GM21447 (cell line): ENCODE measurements at regions not wholly inside any gene's neighbourhood (a gene's known extent, or its start where the extent isn't known, plus 50 kb on each side); places are given as distances from the start of the nearest gene placed in this dataset.
"Not testable (repeated sequence)": the region's sequence is repeated elsewhere in the genome, so short reads cannot be mapped to it uniquely, and the experiment has no call there.

Experiments
- ATAC-seq: cut with Tn5 transposase; IDR thresholded peaks from one replicate; pipeline ENCODE4 v1.9.1; 2021; ENCODE audit not compliant: unreplicated experiment

DNA sequence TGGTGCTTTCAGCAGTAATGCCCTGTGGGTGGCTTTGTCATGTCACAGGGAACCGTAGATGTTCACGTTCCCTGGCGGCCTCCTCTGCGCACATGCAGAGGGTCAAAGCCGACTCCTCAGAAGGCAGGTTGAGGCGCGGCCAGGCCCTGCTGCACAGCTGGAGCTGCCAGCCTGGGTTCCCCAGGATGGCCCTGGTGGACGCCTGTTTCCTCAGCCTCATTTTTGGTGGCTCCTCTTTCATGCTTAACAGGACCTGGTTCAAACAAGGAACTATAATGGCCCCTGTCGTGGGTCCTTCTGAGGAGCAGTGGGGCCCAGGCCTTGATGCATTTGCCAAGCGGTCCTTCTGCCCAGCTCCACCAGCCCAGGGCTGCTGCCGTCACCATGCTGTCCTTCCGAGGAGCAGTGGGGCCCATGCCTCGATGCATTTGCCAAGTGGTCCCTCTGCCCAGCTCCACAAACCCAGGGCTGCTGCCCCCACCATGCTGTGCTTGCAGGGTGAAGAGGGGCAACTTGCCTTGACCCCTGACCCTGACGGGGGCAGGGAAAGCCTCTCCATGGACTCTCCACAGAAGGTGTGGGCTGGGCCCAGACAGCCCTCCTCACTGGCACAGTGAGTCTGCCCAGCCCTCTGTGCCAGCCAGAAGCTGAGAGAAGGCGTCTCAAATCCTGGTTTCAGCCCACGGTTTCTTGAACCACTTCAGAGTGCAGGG, 338.2 kb downstream of the TCERG1L start:
- no peak for ATAC-seq

DNA sequence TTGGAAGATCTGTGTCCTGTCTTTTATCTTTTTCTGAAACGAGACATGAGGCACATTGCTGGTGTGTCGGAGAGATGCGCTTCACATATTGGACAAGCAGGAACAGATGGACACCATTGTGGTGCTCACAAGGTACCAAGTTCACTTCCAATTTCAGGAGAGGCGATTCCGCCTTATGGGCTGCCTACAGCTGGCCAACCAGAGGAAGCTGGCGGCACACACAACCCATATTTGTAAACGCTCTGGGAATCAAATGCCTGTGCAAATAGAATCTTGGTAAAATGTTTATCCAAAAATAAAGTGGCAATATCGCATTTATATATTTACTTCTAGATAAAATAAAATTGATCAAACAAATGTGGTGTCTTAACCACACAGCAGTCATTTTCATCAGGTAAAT, 337.4 kb downstream of the TCERG1L start:
- no peak for ATAC-seq

DNA sequence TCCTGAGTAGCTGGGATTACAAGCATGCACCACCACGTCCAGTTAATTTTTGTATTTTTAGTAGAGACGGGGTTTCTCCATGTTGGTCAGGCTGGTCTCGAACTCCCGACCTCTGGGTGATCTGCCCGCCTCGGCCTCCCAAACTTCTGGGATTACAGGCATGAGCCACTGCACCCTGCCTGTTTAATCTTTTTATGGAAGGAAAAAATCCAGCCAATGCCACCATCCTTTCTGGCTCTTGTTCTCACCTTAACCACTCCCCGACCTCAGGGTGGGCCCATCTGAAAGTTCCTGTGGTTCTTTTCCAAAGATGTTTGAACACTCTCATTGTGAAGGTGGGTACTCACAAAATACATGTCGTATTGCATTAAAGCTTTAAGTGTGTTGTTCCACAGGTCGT, 336.2 kb downstream of the TCERG1L start:
- ATAC-seq, result not testable (repeated sequence)

DNA sequence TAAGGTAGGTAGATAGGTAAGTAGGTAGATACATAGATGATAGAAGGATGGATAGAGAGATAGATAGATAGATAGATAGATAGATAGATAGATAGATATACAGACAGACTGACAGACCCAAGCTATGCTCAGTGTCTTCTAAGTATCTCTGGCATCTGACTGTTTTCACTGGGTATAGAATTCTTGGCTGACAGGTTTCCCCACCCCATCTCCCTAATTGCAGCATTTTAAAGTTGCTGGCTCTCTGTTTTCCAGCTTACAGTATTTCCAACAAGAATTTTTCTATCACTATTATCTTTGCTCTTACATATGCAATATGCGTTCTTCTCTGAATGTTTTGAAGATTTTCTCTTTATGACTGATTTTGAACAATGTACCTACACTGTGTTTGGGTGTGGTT, 328.7 kb downstream of the TCERG1L start:
- no peak for ATAC-seq

DNA sequence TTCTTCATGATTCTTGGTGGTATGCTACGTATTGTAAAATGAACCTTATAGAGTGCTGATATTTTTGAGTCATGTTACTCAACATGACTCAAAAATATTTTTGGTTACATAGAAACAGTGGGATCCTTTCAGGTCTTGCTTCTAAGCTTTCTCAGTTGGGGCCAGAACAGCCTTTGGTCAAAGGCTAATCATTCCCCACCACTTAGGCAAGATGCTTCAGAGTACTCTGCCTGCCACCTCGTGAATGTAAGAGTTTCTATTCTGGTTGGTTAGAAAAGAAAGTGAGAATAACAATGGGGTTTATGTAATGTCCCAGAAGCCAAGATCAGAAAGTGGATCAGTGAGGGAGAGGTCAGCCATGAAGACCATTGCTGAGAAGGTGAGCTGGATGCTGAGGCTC, 327.8 kb downstream of the TCERG1L start:
- ATAC-seq, result no peak

DNA sequence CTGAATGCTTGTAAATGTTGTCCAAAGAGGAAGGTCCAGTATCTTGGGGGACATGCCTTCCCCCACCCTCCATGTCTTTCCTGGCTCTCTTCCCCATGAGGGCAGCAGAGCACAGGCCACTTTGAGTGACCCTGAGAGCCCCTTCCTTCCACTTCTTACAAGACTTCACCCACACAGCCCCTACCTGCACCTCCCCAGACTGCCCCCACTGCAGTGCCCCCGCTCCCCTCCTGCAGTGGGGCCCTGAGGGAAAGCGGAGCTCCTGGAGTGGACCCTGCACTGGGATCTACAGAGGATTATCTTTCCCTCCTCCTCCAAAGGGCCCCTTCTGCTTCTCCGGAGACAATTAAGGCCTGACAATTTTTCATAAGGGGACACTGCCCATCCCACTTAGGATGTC, 326.8 kb downstream of the TCERG1L start:
- ATAC-seq, result no peak

DNA sequence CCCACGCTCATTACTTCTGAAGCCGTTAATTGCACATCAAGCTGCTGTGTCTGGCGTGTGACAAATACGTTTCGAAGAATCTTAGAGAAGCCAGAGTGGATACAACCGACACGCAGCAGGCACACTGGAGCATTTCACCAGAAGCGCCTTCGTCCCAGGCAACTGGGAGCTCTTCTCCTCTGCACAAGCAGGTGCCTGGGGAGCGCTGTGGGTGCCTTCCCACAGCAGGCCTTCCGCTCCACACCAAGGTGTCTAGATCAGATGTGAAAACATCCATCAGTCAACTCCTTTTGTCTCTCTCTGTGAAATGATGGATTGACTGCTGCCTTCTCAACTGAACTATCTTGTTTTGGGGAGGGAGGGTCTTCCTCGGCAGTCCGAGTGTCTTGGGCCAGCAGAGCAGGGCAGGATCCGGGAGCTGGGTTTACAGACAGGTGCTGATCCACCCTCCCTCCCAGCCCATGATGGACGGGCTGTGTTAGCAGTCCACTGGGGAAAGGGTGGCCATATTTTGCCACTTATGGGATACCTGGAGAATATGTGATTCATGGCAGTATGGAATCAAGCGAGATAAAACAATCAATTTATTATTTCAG, 326.3 kb downstream of the TCERG1L start:
- ATAC-seq, result no peak

DNA sequence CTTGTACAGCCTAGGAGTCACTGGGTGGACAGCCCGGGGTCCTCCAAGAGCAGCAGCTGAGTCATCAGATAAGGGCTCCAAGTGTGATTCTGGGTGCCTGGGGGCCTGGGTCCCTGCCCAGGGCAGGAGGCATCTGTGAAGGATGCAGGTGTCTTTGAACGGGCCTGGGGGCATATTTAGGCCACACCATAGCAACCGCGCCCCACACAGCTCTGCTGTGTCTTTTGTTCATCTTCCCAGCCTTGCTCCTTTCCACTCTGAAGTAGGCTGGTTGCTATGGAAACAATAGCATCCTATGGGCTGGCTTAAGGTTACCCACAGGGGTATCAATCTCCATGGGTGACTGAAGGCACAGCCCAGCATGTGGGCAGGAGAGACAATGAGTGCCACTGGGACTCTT, 324.7 kb downstream of the TCERG1L start:
- no peak for ATAC-seq

DNA sequence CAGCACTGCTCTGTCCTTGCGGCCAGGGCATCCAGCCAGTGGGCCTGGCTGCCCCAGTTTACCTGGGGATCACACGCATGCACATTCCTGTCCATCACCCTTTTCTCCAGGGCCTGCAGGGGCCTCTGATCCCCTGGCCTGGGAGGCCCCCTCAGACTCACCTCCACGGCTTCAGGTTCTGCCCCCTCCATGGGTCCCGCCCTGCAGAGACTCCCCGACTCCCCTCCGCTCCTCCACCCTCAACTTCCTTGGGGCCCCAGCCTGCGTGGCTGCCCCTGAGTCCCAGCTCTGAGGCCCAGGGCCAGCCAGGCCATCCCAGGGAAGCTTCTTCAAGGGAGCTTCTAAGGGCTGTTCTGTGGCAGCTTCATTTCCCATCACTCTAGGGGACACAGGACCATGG, 324.1 kb downstream of the TCERG1L start:
- no peak for ATAC-seq

DNA sequence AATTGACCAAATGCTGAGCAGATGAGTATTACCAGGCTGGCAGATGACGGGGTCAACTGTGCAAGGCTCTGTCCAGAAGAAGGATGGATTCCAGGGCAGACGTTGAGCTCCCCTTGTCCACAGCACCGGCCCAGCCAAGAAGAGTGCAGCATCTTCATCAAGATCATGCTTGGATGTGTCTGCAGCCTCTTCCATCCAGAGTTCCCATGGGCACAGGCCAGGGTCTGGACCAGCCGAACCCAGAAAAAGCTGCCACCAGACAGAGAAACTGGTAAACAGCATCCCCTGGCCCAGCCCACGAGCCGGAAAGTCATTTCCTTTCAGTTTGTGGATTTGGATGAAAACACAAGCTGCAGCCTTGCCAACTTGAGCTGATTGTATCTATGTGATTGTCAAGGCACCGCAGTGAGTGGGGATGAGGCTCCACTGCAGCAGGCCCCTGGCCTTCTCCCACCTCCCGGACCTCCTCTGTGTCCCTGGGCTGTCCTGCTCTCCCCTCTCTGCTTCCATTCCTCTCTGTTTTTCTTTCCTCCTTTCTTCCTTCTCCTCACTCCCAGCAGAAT, 321.8 kb downstream of the TCERG1L start:
- ATAC-seq, result no peak

DNA sequence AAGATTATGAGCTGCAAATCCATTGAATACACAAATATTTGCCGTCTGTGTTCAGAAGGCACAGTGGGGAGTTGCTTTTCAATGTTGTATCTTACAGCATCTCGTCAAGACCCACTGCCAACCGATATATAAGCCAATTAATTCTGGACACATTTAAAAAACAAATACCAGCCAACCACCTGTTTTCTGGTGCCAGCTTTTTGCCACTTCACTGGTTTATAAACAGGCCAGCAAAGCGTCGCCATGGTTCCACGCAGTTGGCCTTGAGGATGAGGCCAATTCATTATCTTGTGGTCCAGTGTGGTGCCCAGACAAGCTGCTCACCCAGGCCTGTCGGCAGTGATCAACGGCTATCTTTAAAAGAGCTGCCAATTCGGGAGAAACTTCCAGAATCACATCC, 321.0 kb downstream of the TCERG1L start:
- no peak for ATAC-seq

DNA sequence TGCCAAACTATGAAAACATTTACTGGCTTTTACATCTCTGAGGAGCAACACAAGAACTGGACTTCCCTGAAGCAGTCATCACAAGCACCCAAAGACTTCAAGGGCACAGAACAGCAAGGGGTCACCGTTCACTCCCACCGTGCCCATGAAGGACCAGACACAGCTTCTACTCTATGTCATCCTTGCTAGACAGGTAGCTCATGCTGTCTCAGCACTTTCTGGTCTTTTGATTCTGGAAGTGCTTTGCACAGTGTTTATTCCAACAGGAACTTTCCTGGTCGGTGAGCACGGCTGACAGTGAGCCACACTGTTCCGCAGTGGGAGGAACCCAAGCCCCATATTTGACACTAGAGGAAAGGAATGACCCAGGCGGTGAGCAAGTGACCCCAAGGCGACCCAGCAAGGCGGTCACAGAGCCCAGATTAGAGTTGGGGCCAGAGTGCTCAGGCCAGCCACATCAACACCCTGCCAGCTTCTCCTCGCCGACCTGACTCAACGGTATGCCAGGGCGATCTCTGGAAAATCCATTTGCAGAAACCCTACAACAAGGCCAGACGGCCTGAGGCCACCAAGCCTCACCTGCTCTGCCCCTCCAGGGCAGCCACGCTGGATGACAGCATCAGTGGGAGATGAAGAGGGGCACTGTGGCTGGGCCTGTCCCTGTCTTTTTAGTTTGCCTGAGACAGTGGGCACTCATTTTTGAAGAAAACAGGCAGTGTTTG, 318.6 kb downstream of the TCERG1L start:
- ATAC-seq, result no peak

DNA sequence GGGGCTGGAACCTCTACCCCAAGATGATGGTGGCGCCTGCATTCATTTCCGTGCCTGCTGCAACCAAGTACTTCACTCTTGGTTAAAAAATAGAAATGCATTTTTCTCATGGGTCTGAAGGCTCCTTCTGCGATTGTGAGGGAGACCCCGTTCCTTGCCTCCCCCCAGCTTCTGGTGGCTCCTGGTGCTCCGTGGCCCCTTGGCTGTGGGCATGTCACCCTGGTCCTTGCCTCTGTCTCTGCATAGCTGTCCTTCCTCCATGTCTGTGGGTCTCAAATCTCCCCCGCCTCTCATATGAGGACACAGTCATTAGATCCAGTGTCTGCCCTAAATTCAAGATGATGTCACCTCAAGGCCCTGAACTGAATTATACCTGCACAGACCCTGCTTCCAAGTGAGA, 317.9 kb downstream of the TCERG1L start:
- no peak for ATAC-seq

DNA sequence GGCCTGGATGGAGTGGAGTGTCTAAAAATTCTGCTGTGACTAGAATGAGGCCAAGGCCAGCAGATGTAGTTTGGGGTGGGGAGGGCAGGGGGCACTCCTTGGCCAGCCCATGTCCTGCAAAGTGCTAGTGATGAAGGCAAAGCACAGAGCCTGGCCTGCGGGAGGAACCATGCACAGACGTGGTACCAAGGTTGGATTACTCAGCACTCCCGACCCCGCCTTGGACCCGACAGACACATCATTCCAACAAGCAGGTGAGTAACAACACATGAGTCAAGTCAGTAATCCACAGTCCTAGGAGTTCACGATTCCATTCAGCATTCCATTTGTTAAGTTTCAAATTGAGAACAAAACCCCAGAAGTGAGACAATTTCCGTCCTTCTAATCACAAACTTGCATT, 317.3 kb downstream of the TCERG1L start:
- no peak for ATAC-seq

DNA sequence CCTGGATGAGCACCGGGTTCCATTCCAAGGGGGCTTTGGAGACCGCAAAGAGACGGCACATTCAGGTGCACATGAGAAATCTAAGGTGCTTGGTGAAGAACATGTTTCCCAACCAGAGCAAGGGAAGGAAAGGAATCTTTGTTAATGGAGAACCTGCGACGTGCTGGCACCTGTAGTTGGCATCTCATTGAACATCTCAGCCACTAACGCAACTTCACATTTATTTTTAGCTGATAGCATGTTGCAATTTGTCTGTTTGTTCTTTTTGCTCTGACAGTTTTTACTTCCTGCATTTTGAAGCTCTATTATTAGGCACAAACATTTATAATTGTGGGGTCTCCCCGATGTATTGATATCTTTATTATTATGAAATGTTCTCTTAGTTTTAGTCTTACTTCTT, 316.7 kb downstream of the TCERG1L start:
- no peak for ATAC-seq

DNA sequence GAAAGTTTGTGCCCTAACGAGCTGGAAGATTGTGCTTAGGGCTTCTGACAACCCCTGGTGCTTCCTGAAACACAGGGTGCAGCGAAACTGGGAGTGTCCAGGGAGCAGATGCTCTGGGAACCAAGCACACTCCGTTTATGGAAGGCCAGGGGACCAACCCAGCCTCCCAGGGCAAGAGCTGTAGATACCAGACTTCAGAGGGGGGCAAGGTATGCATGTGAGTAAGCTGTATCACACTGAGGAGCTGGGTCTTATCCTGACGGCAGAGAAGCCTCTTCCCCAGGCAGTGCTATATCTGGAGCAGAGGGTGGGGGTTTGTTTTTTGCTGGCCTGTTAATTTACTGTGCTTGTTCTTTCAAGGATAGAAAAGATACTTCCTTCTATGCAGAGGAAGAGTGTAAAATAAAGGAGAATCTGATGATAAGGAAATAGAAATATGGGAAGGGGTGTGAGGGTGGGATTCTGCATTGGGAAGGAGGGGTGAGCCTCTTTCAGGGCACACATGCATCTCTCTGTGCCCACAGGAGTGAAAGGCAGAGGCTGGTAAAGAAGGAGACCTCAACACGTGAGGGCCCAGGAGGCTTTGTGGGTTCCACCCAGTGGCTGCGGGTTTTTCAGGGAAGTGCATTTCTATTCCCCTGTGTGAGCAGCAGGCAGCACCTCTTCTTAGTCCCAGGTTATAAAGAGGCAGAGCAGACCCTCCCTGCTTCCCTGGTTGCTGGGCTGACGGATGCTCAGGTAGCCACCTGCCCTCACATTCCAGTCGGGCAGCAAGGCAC, 314.1 kb downstream of the TCERG1L start:
- ATAC-seq, result no peak

DNA sequence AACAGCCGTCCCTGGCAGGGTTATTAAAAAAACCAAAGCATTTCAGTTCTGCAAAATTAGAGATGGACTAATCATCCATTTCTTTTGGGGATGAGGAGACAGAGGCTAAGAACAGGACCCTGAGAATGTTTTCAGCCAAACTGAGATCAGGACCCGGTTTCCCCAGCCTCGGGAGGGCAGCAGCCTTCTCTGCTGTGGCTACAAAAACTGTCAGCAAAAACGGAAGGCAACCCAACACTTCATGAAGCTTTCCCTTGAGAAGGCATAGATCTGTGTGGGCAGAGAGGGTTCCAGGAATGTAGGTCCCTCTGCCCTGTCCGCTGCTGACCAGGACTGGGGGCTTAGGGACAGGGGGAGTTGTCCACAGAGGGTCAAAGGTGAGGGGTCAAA, 313.5 kb downstream of the TCERG1L start:
- ATAC-seq, result no peak

DNA sequence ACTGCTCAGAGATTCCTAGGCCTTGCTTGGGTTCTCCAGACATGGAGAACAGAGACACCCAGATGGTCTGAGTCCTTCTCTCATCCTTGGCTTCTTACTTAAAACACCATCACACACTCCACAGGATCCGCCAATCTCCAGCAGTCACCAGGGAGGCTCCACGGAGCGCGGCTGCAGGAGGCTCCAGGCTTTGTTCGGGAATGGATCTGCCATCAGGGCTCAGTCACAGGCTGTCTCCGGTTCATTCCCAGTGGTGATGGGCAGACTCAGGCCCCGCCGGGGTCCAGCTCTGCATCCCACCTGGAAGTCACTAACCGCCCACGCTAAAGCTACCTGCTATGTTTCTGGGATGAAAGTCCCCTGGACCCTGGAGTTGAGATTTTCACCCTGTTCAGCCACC, 312.9 kb downstream of the TCERG1L start:
- ATAC-seq, result no peak

DNA sequence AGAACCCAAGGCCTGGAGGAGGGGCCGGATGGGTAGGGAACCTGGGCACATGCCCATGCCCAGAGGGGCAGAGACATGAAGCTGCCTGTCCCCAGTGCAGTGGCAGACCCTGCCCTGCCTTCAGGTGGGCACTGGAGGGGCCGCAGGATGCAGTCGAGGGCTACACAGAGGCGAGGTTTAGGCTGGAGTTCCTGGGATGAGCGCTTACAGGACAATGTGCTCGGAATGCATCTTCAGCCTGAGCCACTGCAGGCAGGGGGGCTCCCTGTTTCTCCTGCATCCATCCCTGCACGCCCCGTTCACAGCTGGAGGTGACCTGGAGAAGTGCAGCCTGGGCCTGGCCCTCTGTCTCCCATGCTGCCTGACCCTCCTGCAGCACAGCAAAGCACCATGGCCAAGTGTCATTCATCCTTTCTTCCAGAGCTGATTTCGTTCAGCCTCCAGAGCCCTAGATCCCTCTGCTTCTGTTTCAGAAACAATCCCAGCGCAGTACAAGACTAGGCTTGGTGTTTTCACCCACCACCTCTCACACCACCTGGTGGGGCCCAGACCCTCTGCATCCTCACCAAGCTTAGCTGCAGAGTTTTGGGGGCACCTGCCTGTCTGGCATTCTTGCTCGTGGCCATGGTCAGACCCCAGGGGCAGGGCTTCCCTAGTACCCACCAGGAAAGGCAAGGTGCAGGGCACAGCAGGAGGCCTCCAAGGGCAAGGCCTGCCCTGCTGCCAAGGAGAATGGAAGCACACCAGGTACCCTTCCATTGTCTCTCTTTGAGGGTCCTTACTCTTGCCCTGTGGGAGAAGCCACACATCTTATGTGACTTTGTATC, 311.9 kb downstream of the TCERG1L start:
- no peak for ATAC-seq

DNA sequence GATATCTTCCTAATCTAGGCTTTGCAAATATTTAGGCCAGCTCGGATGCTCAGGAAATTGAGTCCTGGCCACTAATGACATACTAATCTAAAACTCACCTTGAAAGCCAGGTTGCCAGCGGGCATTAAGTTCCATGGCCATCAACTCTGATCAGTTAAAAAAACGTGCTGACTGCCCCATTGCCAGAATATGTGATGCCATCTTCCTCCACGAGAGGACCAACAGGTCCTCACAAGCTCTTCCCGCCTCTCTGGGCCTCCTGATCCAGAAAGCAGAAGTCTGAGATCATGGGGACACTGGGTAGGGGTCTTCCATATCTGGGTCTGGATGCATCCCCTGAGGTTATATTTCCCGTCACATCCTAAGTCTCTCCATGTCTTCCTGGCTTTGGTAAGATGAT, 311.3 kb downstream of the TCERG1L start:
- no peak for ATAC-seq

DNA sequence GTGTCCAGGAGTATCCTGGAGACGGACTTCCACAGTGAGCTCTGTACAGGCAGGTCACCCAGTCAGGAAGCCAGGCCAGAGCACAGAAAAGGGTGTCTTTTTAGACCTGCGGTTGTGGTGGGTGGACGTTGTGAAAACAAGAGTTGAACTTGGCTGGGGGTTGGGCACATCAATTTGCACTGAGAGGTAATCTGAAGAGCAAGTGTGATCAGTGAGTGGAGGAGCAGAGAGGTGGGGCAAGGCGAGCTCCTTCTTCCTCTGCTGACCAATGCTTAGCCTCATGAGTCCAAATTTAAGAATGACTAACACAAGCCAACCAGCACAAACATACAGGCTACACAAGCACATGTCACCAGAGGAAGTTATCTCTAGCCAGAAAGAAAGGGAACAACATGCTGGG, 310.8 kb downstream of the TCERG1L start:
- no peak for ATAC-seq
